A549 (cell line): ENCODE measurements at regions not wholly inside any gene's neighbourhood (a gene's known extent, or its start where the extent isn't known, plus 50 kb on each side); places are given as distances from the start of the nearest gene placed in this dataset.
A peak's percentile ranks its signal among the peaks of the same experiment; 100 is the strongest.

ENCODE experiments used
- ATAC-seq, 2 experiments: fragments of 200-7000 bp in 1 of 2; fragments of >200 bp in 1 of 2; cut with Nextera tagmentation in 1 of 2; cut with Tn5 transposase in 1 of 2; 3 replicates each; pipeline versions ENCODE4 v1.8.0 to v1.9.1; 2018 to 2020; ENCODE audit warnings: mild to moderate bottlenecking in 1 of 2, moderate library complexity in 1 of 2
- CTCF ChIA-PET: fragments of 300-600 bp; sonication (Branson Sonifier 250); formaldehyde crosslinking; extraction: SDS; loops from one replicate; lab custom pipeline; 2021; ENCODE audit warnings: antibody characterized with exemption, inconsistent platforms; lab: Yijun Ruan, JAX
- POLR2A ChIA-PET: fragments of 350-600 bp; formaldehyde crosslinking; extraction: SDS; loops from one replicate; lab custom pipeline; 2021; ENCODE audit warnings: antibody characterized with exemption, inconsistent platforms; lab: Yijun Ruan, JAX
- DNase-seq, 2 experiments: peaks; one replicate each; pipeline versions ENCODE4 v3.0.0 to v3.0.0-alpha.2; 2011 to 2016; ENCODE audit warnings: low read depth in 1 of 2, low spot score in 1 of 2
- FAIRE-seq: peaks from 2 replicates; lab custom pipeline; 2011; peaks lifted over from hg19 to GRCh38; lab: Jason Lieb, UNC
- H3K27ac ChIP-seq, 2 experiments: fragments of >200 bp; sonication (Bioruptor Twin); formaldehyde crosslinking; 3 replicates each; pipeline ENCODE4 v1.5.1; 2016 to 2017
- H3K4me1 ChIP-seq: fragments of >200 bp; sonication (Bioruptor Twin); formaldehyde crosslinking; 3 replicates; pipeline ENCODE4 v1.6.1; 2016
- H3K4me2 ChIP-seq: fragments of >200 bp; sonication (Bioruptor Twin); formaldehyde crosslinking; 3 replicates; pipeline ENCODE4 v1.6.1; 2016
- H3K4me3 ChIP-seq: fragments of >200 bp; sonication (Bioruptor Twin); formaldehyde crosslinking; 3 replicates; pipeline ENCODE4 v1.5.1; 2016
- H3K9me3 ChIP-seq: fragments of >200 bp; sonication (Bioruptor Twin); formaldehyde crosslinking; 3 replicates; pipeline ENCODE4 v1.6.1; 2016
- ATOH8 ChIP-seq: fragments of 250-450 bp; sonication (Bioruptor Pico); IDR thresholded peaks from 2 replicates; pipeline ENCODE4 v1.5.0; 2020; ENCODE audit warnings: low read depth, mild to moderate bottlenecking, moderate library complexity
- BCL3 ChIP-seq: fragments of >200 bp; sonication (Bioruptor Twin); formaldehyde crosslinking; IDR thresholded peaks from 3 replicates; pipeline ENCODE4 v1.6.1; 2016
- BHLHE40 ChIP-seq: IDR thresholded peaks from 2 replicates; pipeline ENCODE4 v1.6.1; 2012; ENCODE audit warnings: low read depth, low read length, inconsistent platforms
- CHD2 ChIP-seq: fragments of 150-350 bp; IDR thresholded peaks from 2 replicates; pipeline ENCODE4 v1.6.1; 2014; ENCODE audit warnings: low read length; ENCODE audit not compliant: partially characterized antibody
- CHD4 ChIP-seq: fragments of 200-600 bp; sonication (generic); IDR thresholded peaks from 2 replicates; pipeline ENCODE4 v1.6.1; 2016; ENCODE audit warnings: antibody characterized with exemption, mild to moderate bottlenecking, borderline replicate concordance
- ELK1 ChIP-seq: fragments of 150-350 bp; IDR thresholded peaks from 2 replicates; pipeline ENCODE4 v1.6.1; 2014; ENCODE audit warnings: low read depth, mild to moderate bottlenecking, low read length
- FOSB ChIP-seq: fragments of 250-450 bp; sonication (Bioruptor Pico); IDR thresholded peaks from 2 replicates; pipeline ENCODE4 v1.5.0; 2020; ENCODE audit warnings: mild to moderate bottlenecking, moderate library complexity
- HMGXB4 ChIP-seq: fragments of 250-450 bp; sonication (Bioruptor Pico); IDR thresholded peaks from 2 replicates; pipeline ENCODE4 v1.5.0; 2021; ENCODE audit warnings: mild to moderate bottlenecking, moderate library complexity, borderline replicate concordance
- HOXA7 ChIP-seq: fragments of 250-450 bp; sonication (Bioruptor Pico); IDR thresholded peaks from 2 replicates; pipeline ENCODE4 v1.5.0; 2020; ENCODE audit warnings: mild to moderate bottlenecking, moderate library complexity
- KDM5A ChIP-seq: fragments of 200-600 bp; sonication (generic); IDR thresholded peaks from 2 replicates; pipeline ENCODE4 v1.6.1; 2016; ENCODE audit warnings: antibody characterized with exemption, mild to moderate bottlenecking
- MYC ChIP-seq: IDR thresholded peaks from 2 replicates; pipeline ENCODE4 v1.6.1; 2012; ENCODE audit warnings: mild to moderate bottlenecking, inconsistent platforms, low read length, improper control_type of control experiment, borderline replicate concordance
- NFE2L2 ChIP-seq: fragments of 150-350 bp; conservative IDR thresholded peaks from 2 replicates; pipeline ENCODE4 v1.6.1; 2014; ENCODE audit warnings: low read length
- NR3C1 ChIP-seq: fragments of >200 bp; sonication (Bioruptor Twin); formaldehyde crosslinking; IDR thresholded peaks from 3 replicates; pipeline ENCODE4 v1.6.1; 2017
- REST ChIP-seq: fragments of 200-600 bp; sonication (generic); IDR thresholded peaks from 2 replicates; pipeline ENCODE4 v1.6.1; 2016; ENCODE audit warnings: antibody characterized with exemption, mild to moderate bottlenecking, moderate library complexity
- ZC3H11A ChIP-seq: fragments of 450-650 bp; IDR thresholded peaks from 2 replicates; pipeline ENCODE4 v1.6.1; 2014; ENCODE audit warnings: antibody characterized with exemption, mild to moderate bottlenecking
- WGBS: methylation state at CpG from one replicate; pipeline ENCODE4 v1.1.6; 2017; ENCODE audit errors: missing lambda C conversion rate; 5-methylcytosine and 5-hydroxymethylcytosine counted together

- POLR2A ChIA-PET, result no interaction called here
- Histone ChIP-seq H3K27ac (no peak overlapping the region), H3K9me3 (no peaks in the 10 kb centered on the region), H3K4me2 (no peak overlapping the region)
- no peak for TF ChIP-seq BCL3
- no peak for TF ChIP-seq NFE2L2
- TF ChIP-seq NR3C1, result no peak
- TF ChIP-seq HOXA7 (CRISPR knock-in tag), result no peak
- TF ChIP-seq ELK1, result no peak
- no peak for TF ChIP-seq CHD2
- TF ChIP-seq CHD4, result no peak
- no peak for TF ChIP-seq KDM5A
- TF ChIP-seq FOSB (CRISPR knock-in tag), result no peak
- TF ChIP-seq, all 56 proteins: peak for 0
- Histone ChIP-seq H3K4me1 (no peaks in the 10 kb centered on the region), H3K4me3 (no peak overlapping the region)
- DNase-seq, result no peak
- no peak for ATAC-seq
- 29% methylated on average over 8 of the region's 8 CpGs for WGBS
- CTCF ChIA-PET, result no interaction called here
- FAIRE-seq, result no peak
Measured at GRCh38 chr2:501667-502066, 175.5 kb downstream of the TMEM18 start.

- no peak overlapping the region for H3K27ac ChIP-seq
- TF ChIP-seq HMGXB4 (CRISPR knock-in tag) (no peak), REST (no peak), MYC (no peak), ATOH8 (CRISPR knock-in tag) (no peak), BHLHE40 (no peak), FOSB (CRISPR knock-in tag) (no peak), ZC3H11A (no peak)
- TF ChIP-seq, all 56 proteins: peak for 0
- FAIRE-seq, result no peak
- no peak overlapping the region for H3K4me3 ChIP-seq
- H3K4me1 ChIP-seq, result no peaks in the 10 kb centered on the region
- POLR2A ChIA-PET, result no interaction called here
- WGBS, result 17% methylated on average over 5 of the region's 5 CpGs
- H3K4me2 ChIP-seq, result no peak overlapping the region
- peak; percentile 75 to 87; a peak in 5 of 6 replicates for ATAC-seq
- CTCF ChIA-PET, result no interaction called here
- H3K9me3 ChIP-seq, result no peaks in the 10 kb centered on the region
- DNase-seq, result peak; percentile 29 to 39
Measured at GRCh38 chr2:501130-501529, 176.1 kb downstream of the TMEM18 start.
